ENCODE measurements at regions not wholly inside any gene's neighbourhood (a gene's known extent, or its start where the extent isn't known, plus 50 kb on each side); places are given as distances from the start of the nearest gene placed in this dataset.
"Not testable (repeated sequence)": the region's sequence is repeated elsewhere in the genome, so short reads cannot be mapped to it uniquely, and the experiment has no call there.

GRCh38 chr11:95641495-95641894, 148.1 kb downstream of the FAM76B start:
- DNase-seq: peak; percentile 11

GRCh38 chr11:95638501-95638900, 151.1 kb downstream of the FAM76B start:
- no peak for DNase-seq

DNA sequence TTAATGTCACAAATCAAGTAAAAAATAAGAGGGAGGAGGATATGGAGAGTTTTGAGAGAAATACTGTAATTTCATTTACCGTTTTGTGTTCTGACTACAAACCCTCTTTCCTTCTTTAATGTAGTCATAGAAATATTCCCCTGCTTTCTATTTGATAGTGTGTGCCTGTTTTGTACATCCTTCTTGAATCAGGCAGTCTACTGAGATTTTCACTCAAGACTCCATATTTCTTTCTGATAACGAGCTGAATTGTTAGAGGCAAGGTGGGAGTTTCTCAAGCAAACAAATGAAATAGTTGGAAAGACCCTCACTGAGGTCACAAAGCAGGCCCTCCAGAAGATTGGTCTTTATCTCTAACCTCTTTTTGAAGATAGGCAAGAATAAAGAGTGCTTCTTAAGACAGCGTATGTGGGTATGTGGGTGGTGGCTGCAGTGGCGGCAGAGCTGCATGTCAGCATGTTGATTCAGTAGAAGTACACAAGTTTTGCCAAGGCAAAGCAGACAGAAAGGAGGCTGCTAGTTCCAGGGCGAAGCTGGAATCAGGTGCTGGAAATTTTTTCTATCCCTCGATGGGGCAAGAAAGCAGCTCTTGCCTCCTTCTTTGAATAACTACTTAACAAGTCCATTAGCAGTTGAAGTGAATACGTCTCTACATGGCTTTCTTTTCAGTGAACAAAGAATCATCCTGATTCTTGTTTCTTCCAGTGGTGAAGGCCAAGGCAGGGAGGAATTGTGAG, 164.2 kb downstream of the FAM76B start:
- peak; percentile 5 for DNase-seq

GRCh38 chr11:95616256-95616804, 173.3 kb downstream of the FAM76B start:
- DNase-seq: no peak

GRCh38 chr11:95611827-95612226, 177.8 kb downstream of the FAM76B start:
- DNase-seq: no peak

DNA sequence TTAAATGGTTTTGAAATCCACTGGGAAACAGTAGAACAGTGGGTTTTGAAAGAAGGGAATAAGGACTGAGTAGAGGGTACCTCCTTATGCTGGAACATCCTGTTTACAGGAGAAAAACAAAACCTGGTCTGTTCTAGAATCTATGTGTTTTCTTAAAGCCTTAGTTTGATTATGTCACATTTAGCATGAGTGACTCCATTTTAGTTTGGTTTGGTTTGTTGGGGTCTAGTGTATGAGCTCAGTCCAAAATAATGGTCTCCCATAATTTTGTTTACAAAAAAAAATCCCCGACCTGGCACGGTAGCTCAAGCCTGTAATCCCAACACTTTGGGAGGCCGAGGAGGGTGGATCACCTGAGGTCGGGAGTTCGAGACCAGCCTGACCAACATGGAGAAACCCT, 179.4 kb downstream of the FAM76B start:
- not testable (repeated sequence) for DNase-seq

- no peak for DNase-seq
Measured at GRCh38 chr11:95608093-95608492, 181.5 kb downstream of the FAM76B start.

GRCh38 chr11:95606824-95607223, 182.8 kb downstream of the FAM76B start:
- no peak for DNase-seq

GRCh38 chr11:95605271-95605940, 184.2 kb downstream of the FAM76B start:
- no peak for DNase-seq

GRCh38 chr11:95599959-95600586, 189.5 kb downstream of the FAM76B start:
- peak; percentile 36 for DNase-seq

- no peak for DNase-seq
Measured at GRCh38 chr11:95595973-95596489, 193.6 kb downstream of the FAM76B start.

- no peak for DNase-seq
Measured at GRCh38 chr11:95595541-95595940, 194.0 kb downstream of the FAM76B start.

DNA sequence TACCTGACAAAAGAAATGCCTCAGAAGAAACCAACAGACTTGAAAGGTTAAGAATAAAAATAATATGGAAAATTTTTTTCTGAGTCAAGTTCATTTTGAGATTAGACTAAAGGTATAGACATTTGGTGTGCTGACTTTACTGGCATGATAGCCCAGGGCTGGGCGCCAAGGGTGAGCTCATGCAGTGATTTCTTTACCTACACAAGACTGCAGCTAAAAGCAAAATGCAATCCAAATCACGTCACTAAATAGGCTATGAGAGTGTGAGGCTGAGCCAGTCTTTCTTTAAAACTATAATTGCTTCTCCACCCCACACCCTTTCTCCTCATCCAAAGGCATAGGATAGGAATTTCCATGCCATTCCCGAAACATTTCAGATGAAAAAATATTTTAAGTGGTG, 196.5 kb downstream of the FAM76B start:
- no peak for DNase-seq

- no peak for DNase-seq
Measured at GRCh38 chr11:95592471-95592870, 197.1 kb downstream of the FAM76B start.

DNA sequence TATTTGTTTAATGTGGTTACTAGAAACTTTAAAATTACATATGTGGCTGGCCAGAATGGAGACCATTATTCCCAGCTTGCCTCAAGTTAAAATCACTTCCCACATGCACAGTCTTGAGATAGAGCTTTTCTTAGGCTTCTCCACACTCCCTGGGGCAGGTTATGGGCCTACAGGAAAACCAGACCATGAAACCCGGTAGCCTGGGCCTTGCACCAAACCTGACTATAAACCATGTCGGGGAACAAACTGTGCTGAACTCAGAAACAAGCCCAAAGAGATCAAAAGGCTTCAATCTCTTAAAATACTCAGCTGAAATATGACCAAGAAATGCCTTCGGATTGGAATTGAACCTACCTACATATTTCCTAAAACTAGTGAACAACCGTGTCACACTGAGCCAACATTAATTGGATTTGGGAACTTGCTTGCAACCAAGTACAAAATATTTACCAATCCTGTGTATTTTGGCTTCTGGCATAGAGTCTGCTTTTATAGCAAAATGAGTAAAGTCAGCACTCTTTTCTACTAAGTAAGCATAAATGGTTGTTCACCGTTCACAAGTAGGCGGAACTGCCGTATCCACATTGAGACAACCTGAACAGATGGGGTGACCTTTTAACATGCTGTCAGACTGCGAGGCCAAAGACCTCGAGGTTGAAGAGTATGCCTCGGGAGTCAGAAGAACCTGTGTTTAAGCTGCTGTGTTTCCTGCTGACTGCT, 199.5 kb downstream of the FAM76B start:
- DNase-seq: no peak

DNA sequence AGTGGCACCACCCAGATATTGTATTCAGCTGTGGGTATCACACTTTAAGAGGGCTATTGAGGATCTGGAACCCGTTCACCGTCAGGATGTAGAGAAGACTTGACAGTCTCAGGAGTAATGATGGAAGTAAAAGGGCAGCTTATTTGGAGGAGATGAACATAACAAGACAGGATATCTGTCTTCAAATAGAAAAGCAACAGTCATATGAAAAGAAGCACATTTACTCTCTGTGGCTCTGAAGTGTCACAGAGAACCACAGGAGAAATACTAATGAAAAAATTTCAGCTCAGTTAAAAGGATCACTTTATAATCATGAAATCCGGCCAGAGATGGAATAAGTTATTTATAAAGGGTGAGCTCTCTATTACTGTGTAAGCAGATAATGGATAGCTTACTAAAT, 200.8 kb downstream of the FAM76B start:
- no peak for DNase-seq

DNA sequence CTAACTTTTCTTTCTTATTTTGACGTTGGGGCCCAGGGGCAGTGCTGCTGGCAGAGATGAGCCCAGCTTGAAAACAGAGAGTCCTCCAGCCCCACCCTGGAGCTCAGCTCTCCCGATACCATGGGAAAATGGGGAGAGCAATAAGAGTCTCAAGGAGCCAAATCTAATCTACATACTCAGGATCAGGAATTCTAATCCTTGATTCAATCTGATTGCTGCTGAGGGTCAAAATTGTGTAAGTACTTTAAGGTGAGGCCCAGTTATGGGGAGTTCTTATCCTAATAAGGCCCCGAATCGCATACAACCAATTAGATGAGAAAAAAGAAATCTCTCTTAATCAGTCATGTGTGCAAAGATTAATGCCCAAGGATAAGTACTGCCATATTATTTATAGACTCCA, 202.9 kb downstream of the FAM76B start:
- DNase-seq: no peak

DNA sequence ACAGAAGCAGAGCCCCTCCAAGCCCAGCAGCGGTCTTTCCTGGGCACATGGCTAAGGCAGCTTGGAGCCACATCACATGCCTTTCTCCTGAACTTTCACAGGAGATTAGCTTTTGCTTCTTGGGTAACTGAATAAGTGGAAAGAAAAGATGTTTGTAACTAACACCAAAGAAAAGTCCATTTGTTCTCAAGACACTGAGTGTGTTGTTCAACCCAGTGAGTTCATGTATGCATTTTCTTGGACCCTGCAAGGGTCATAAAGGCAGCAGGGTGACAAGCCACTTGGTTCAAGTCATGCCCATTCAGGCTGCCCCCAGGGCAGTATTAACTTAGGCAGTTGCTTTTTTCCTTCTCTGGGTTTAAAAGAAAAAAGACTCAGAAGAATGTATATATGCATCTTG, 203.4 kb downstream of the FAM76B start:
- no peak for DNase-seq

GRCh38 chr11:95585752-95586077, 203.9 kb downstream of the FAM76B start:
- DNase-seq: no peak

DNA sequence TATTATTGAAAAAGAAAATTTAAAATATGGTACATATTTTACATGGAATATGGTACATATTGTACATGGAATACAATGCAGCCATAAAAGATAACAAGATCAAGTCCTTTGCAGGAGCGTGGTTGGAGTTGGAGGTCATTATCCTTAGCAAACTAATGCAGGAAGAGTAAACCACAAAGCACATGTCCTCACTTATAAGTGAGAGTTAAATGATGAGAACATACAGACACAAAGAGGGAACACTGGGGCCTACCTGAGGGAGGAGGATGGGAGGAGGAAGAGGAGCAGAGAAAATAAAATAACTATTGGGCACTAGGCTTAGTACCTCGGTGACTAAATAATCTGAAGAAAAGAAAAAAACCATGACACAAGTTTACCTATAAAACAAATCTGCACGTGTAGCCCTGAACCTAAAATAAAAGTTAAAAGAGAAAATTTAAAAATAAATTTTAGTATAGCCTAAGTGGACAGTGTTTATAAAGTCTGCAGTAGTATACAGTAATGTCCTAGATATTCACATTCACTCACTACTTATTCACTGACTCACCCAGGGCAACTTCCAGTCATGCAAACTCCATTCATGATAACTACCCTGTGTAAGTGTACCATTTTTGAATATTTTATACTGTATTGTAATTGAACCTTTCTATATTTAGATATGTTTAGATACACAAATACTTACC, 204.4 kb downstream of the FAM76B start:
- DNase-seq: no peak

- no peak for DNase-seq
Measured at GRCh38 chr11:95584589-95584988, 205.0 kb downstream of the FAM76B start.

- no peak for DNase-seq
Measured at GRCh38 chr11:95584180-95584579, 205.4 kb downstream of the FAM76B start.
